ENCODE measurements at regions not wholly inside any gene's neighbourhood (a gene's known extent, or its start where the extent isn't known, plus 50 kb on each side); places are given as distances from the start of the nearest gene placed in this dataset.

DNA sequence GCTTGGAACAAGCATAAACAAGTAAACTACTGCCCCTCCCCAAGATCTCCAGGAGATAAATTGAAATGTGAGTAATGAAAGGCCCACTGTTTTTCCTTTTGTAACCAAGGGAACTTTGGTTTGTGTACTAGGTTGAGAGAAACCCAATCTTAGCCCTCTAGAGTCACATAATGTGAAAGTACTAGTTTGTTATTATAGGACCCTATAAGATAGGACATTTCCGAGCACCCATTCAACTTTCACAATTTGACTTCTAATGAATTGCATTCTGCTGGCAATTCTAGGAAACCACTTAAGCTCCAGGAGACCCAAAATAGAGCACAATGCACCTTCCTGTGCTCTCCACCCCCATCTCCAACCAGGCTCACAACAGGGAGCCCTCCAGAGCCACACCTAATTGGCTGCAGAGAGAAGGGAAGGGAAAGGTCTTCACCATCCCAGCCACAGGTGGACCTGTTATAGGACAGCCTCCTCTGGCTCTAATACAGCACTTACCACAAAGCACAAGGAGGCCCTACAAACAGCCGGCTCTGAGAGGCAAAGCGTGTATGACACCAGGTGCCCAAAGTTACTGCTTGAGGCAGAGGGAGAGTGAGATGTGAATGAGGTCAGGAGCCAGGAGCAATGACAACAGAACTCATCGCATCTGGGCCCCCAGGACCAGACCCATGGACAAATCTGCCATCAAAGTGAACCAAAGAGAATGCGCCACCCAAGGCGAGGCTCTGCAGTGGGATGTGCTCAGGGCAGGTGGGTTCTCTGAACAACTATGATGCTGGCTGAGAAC lies 163.3 kb upstream of the NTF3 start:
- TF ChIP-seq, protein P1, sequence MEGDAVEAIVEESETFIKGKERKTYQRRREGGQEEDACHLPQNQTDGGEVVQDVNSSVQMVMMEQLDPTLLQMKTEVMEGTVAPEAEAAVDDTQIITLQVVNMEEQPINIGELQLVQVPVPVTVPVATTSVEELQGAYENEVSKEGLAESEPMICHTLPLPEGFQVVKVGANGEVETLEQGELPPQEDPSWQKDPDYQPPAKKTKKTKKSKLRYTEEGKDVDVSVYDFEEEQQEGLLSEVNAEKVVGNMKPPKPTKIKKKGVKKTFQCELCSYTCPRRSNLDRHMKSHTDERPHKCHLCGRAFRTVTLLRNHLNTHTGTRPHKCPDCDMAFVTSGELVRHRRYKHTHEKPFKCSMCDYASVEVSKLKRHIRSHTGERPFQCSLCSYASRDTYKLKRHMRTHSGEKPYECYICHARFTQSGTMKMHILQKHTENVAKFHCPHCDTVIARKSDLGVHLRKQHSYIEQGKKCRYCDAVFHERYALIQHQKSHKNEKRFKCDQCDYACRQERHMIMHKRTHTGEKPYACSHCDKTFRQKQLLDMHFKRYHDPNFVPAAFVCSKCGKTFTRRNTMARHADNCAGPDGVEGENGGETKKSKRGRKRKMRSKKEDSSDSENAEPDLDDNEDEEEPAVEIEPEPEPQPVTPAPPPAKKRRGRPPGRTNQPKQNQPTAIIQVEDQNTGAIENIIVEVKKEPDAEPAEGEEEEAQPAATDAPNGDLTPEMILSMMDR (IDR thresholded peaks at IDR 0.05) = no peak
- TF ChIP-seq POLR2A (IDR thresholded peaks at IDR 0.05) = no peak
- TF ChIP-seq POLR2AphosphoS5 (IDR thresholded peaks at IDR 0.05) = no peak
- no peak for TF ChIP-seq EP300 (IDR thresholded peaks at IDR 0.05)
- H3K9me3 ChIP-seq = no peaks in the 10 kb centered on the region
- no peaks in the 10 kb centered on the region for H3K4me1 ChIP-seq
- ATAC-seq = no peak
- no peaks in the 10 kb centered on the region for H3K36me3 ChIP-seq
- H3K27ac ChIP-seq = no peak overlapping the region
- no peaks in the 10 kb centered on the region for H3K27me3 ChIP-seq
- WGBS, 2 donors (ENCODE audit: low coverage in 1 of 2) = 67 to 100% methylated on average over 1 of the region's 6 CpGs
- no peak overlapping the region for H3K4me3 ChIP-seq

DNA sequence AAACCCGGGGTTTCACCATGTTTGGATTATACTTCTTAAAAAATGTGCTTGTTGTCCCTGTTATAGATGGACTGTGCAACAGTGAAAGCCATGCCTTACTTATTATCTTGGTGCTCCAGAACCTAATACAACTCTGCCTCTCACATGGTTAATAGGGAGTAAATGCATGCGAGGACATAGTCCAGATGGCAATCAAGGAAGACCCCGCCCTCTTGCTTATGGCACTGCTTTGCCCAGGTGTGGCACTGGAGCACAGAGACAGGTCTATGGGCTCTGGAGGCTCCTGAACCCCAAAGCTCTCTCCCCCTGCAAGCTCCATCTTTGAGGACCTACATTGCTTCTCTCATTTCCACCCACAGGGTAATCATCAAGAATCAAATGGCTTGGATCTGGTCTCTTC lies 162.1 kb upstream of the NTF3 start:
- 83 to 89% methylated on average over 1 to 3 of the region's 3 CpGs for WGBS, 2 donors (ENCODE audit: low coverage in 1 of 2)
- Histone ChIP-seq H3K27me3 (no peaks in the 10 kb centered on the region), H3K4me3 (no peak overlapping the region), H3K9me3 (no peaks in the 10 kb centered on the region), H3K36me3 (no peaks in the 10 kb centered on the region), H3K4me1 (no peaks in the 10 kb centered on the region), H3K27ac (no peak overlapping the region)
- ATAC-seq = no peak
- no peak for TF ChIP-seq EP300 (IDR thresholded peaks at IDR 0.05)
- TF ChIP-seq, protein P1 (IDR thresholded peaks at IDR 0.05) = no peak
- TF ChIP-seq POLR2A (IDR thresholded peaks at IDR 0.05) = no peak
- TF ChIP-seq POLR2AphosphoS5 (IDR thresholded peaks at IDR 0.05) = no peak

DNA sequence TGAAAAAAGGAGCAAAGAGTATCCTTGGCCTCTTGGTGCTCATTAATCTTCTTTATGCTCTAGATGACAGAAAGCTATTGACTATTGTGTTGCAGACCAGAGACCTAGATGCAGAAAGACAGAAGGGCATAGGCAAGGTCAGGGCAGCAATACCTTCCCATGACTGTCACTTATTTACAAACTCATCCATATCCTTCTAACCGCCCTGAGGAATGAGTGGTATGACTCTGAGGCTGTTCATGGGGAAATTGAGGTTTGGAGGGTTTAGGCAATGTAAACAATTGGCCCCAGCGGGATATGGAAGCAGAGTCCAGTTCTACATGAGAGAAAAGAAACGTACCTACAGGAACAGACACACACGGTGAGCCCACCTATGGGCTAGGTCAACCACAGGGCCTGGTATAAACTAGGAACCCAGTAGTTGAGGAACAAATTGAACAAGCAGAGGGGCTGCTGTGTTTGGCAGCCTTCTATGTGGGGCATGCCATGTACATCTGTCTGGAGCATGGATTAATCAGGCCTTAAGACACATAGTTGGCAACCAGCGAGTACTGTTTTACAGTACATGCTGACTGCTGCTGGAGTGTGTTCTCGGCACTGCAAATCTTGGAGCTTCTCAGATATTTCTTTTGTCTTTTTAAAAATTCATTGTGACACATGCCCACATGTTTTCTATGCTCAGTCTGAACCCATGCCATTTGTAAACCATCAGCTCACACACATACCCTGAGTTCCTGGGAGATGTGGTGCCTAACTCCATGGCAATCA lies 159.7 kb upstream of the NTF3 start:
- TF ChIP-seq EP300 (IDR thresholded peaks at IDR 0.05) = no peak
- TF ChIP-seq, protein P1 (IDR thresholded peaks at IDR 0.05) = no peak
- no peak for TF ChIP-seq POLR2AphosphoS5 (IDR thresholded peaks at IDR 0.05)
- TF ChIP-seq POLR2A (IDR thresholded peaks at IDR 0.05) = no peak
- Histone ChIP-seq H3K27me3 (peaks cover 4% of the 10 kb centered on the region), H3K27ac (no peak overlapping the region), H3K4me3 (no peak overlapping the region), H3K4me1 (no peaks in the 10 kb centered on the region), H3K9me3 (no peaks in the 10 kb centered on the region), H3K36me3 (no peaks in the 10 kb centered on the region)
- WGBS, 2 donors (ENCODE audit: low coverage in 1 of 2) = 54 to 80% methylated on average over 3 to 6 of the region's 6 CpGs
- ATAC-seq = no peak

DNA sequence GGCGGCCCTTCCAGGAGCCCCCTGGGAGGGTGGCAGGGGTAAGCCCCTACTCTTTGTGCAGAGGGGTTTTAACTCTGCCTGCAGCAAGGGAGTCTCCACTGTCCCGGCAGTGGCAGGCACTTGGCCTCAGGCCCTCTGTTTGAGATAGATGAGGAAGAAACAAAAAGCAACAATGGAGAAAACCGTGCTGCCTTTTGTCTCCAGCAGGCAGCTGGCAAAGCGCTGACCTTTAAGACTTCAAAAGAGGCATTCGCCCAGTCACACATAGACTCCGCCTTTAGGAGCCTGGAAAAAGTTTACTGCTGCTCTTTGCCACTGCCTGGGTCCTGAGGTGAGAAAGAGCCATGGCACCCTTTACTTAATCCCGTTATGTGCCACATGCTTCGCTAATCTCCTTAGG lies 158.2 kb upstream of the NTF3 start:
- H3K4me1 ChIP-seq = no peaks in the 10 kb centered on the region
- ATAC-seq = no peak
- 73 to 78% methylated on average over 7 of the region's 8 CpGs for WGBS, 2 donors (ENCODE audit: low coverage in 1 of 2)
- no peak overlapping the region for H3K4me3 ChIP-seq
- peaks cover 6% of the 10 kb centered on the region for H3K27me3 ChIP-seq
- TF ChIP-seq EP300 (IDR thresholded peaks at IDR 0.05) (no peak), POLR2A (IDR thresholded peaks at IDR 0.05) (no peak), POLR2AphosphoS5 (IDR thresholded peaks at IDR 0.05) (no peak)
- TF ChIP-seq, protein P1 (IDR thresholded peaks at IDR 0.05) = no peak
- no peak overlapping the region for H3K27ac ChIP-seq
- H3K9me3 ChIP-seq = no peaks in the 10 kb centered on the region
- no peaks in the 10 kb centered on the region for H3K36me3 ChIP-seq

All from gastroesophageal sphincter (tissue), 4 donors.